Breast epithelium (tissue), 4 donors: ENCODE measurements at regions not wholly inside any gene's neighbourhood (a gene's known extent, or its start where the extent isn't known, plus 50 kb on each side); places are given as distances from the start of the nearest gene placed in this dataset.

Source experiments
- DNase-seq, 2 donors: peaks; one replicate each; pipeline ENCODE4 v3.0.0-alpha.2; 2019; ENCODE audit warnings: low spot score in 2 of 2
- H3K27ac ChIP-seq, 2 donors: fragments of 200-600 bp; sonication (generic) in 1 of 2; one replicate each; pipeline ENCODE4 v1.5.1; 2016 to 2019; ENCODE audit warnings: mild to moderate bottlenecking in 1 of 2
- H3K27me3 ChIP-seq, 2 donors: fragments of 200-600 bp; sonication (generic) in 1 of 2; one replicate each; pipeline versions ENCODE4 v1.5.1 to v1.6.0; 2017 to 2019; ENCODE audit warnings: control low read depth in 1 of 2, mild to moderate bottlenecking in 1 of 2
- H3K36me3 ChIP-seq: fragments of 200-600 bp; one replicate; pipeline ENCODE4 v1.5.1; 2019
- H3K4me1 ChIP-seq, 2 donors: fragments of 200-600 bp; sonication (generic); one replicate each; pipeline ENCODE4 v1.5.1; 2016 to 2019; ENCODE audit warnings: control low read depth in 1 of 2
- H3K4me3 ChIP-seq, 3 donors: fragments of 200-600 bp; sonication (generic); 1 replicate in 2 of 3; 2 replicates in 1 of 3; pipeline ENCODE4 v1.5.1; 2016 to 2019; ENCODE audit warnings: mild to moderate bottlenecking in 3 of 3, moderate library complexity in 2 of 3
- H3K9me3 ChIP-seq, 2 donors: fragments of 200-600 bp; sonication (generic) in 1 of 2; one replicate each; pipeline ENCODE4 v1.5.1; 2016 to 2019; ENCODE audit warnings: control low read depth in 1 of 2
- POLR2A ChIP-seq: fragments of 450-650 bp; IDR thresholded peaks from one replicate; pipeline ENCODE4 v1.6.1; 2016; ENCODE audit warnings: antibody characterized with exemption, mild to moderate bottlenecking, moderate library complexity
- POLR2AphosphoS5 ChIP-seq, 3 donors: sonication (generic); formaldehyde crosslinking; IDR thresholded peaks; one replicate each; pipeline ENCODE4 v1.6.1; 2017; ENCODE audit warnings: antibody characterized with exemption in 3 of 3
- intact Hi-C: fragments of 100-400 bp; cut with DNase I; formaldehyde crosslinking; loops from one replicate; pipeline ENCODE4 v1.15.1; 2023; ENCODE audit warnings: low total_unique reads
- TF ChIP-seq, protein P1 (sequence below), 3 donors: fragments of 450-650 bp; IDR thresholded peaks; one replicate each; pipeline ENCODE4 v1.5.1; 2016 to 2017; ENCODE audit warnings: antibody characterized with exemption in 3 of 3, mild to moderate bottlenecking in 3 of 3, moderate library complexity in 3 of 3

DNA sequence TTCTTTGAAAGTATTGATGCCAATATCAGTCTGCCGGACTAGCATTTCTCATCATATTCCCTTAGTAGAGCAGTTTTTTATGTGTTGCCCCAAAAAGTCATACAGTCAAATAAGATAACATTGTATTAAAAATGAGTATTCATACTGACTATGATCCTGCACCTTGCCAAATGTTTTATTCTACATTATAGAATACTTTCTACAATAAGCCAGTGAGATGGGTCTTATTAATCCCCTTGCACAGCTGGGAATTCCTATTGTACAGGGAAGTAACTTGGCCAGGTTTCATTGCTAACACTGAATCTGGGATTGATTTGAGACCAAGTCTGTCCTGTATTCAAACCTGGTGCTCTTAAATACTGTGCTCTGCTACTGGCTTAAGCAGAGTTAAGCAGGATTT is 114.0 kb downstream of the KCTD12 start:
- H3K4me3 ChIP-seq, result no peak overlapping the region
- no peak for DNase-seq
- no peak overlapping the region for H3K27ac ChIP-seq
- H3K36me3 ChIP-seq, result no peaks in the 10 kb centered on the region
- intact Hi-C loops, result no loop called here
- no peaks in the 10 kb centered on the region for H3K9me3 ChIP-seq
- no peaks in the 10 kb centered on the region for H3K4me1 ChIP-seq
- TF ChIP-seq POLR2A (no peak), POLR2AphosphoS5 (IDR thresholded peaks at IDR 0.05) (no peak)
- TF ChIP-seq, protein P1, sequence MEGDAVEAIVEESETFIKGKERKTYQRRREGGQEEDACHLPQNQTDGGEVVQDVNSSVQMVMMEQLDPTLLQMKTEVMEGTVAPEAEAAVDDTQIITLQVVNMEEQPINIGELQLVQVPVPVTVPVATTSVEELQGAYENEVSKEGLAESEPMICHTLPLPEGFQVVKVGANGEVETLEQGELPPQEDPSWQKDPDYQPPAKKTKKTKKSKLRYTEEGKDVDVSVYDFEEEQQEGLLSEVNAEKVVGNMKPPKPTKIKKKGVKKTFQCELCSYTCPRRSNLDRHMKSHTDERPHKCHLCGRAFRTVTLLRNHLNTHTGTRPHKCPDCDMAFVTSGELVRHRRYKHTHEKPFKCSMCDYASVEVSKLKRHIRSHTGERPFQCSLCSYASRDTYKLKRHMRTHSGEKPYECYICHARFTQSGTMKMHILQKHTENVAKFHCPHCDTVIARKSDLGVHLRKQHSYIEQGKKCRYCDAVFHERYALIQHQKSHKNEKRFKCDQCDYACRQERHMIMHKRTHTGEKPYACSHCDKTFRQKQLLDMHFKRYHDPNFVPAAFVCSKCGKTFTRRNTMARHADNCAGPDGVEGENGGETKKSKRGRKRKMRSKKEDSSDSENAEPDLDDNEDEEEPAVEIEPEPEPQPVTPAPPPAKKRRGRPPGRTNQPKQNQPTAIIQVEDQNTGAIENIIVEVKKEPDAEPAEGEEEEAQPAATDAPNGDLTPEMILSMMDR (IDR thresholded peaks at IDR 0.05), result no peak
- no peaks in the 10 kb centered on the region for H3K27me3 ChIP-seq

DNA sequence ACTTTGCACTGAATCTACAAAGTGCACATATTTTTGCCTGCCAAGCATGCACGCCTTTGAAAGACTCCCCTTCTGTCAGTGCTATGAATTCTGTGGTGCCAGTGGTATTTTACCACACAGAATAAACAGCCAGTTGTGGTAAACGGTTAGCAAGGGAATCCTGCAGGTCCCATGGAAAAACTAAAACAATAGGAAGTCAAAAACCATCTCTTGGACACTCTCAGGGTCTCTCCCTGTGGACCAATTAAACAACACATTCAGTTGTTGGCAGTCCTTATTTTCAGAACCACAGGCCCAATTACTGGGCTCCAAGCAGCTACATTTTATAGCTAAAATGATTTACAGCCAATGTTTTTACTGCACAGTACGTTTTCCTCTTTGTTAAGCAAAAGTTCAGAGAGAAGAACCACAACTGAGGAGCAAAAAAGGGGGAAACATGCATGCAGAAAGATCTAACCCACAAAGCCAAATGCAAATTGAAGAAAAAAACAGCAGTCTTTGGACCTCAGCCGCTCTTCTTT is 116.9 kb downstream of the KCTD12 start:
- DNase-seq, result no peak
- H3K36me3 ChIP-seq, result no peaks in the 10 kb centered on the region
- H3K27ac ChIP-seq, result no peak overlapping the region
- no peaks in the 10 kb centered on the region for H3K9me3 ChIP-seq
- no peaks in the 10 kb centered on the region for H3K27me3 ChIP-seq
- no peaks in the 10 kb centered on the region for H3K4me1 ChIP-seq
- no peak overlapping the region for H3K4me3 ChIP-seq
- TF ChIP-seq POLR2A (no peak), POLR2AphosphoS5 (IDR thresholded peaks at IDR 0.05) (no peak)
- TF ChIP-seq, protein P1 (IDR thresholded peaks at IDR 0.05), result no peak
- intact Hi-C loops, result no loop called here

DNA sequence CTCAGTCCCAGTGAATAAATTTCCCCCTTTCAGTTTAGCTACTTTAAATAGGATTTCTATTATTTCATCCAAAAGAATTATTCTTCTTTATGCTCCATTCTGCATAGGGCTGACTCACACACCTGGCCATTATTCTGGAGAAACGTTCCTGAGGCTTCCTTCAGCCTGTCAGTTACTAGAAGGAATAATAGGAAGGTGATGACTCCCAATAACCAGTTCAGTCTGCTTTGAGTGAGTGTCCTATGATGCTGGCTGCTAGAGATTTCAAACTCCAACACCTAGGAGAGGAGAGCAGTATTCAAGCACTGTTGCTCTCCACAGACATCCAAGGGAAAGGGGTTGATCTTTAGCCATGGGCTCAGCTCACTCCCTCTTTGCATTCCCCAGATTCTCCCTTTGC is 117.8 kb downstream of the KCTD12 start:
- H3K36me3 ChIP-seq, result no peaks in the 10 kb centered on the region
- TF ChIP-seq POLR2A (no peak), POLR2AphosphoS5 (IDR thresholded peaks at IDR 0.05) (no peak)
- TF ChIP-seq, protein P1 (IDR thresholded peaks at IDR 0.05), result no peak
- no peaks in the 10 kb centered on the region for H3K27me3 ChIP-seq
- intact Hi-C loops, result no loop called here
- no peak overlapping the region for H3K4me3 ChIP-seq
- no peak overlapping the region for H3K27ac ChIP-seq
- no peak for DNase-seq
- H3K9me3 ChIP-seq, result no peaks in the 10 kb centered on the region
- H3K4me1 ChIP-seq, result no peaks in the 10 kb centered on the region

DNA sequence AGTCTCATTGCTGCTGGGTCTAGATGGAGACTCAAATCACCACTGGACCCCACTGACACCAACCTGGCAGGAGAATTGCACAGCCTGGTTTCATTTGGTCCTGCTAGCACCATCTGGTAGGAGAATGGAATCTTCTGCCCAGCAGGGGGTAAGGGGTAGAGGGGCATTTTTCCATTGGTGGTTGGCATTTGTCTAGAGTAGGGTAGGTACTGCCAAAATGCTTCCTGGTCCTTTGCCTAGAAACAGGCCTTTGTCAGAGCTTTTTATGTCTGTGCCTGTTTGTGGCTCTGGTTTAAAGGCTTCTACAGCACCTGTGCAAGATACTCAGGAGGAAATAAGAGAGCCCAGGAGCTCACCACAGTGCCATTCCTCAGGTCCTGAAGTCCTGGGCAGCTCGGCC is 121.3 kb downstream of the KCTD12 start:
- no peak for DNase-seq
- TF ChIP-seq POLR2AphosphoS5 (IDR thresholded peaks at IDR 0.05), result no peak
- TF ChIP-seq, protein P1 (IDR thresholded peaks at IDR 0.05), result no peak
- TF ChIP-seq POLR2A, result no peak
- no peak overlapping the region for H3K4me3 ChIP-seq
- intact Hi-C loops, result no loop called here
- no peaks in the 10 kb centered on the region for H3K9me3 ChIP-seq
- H3K27me3 ChIP-seq, result no peaks in the 10 kb centered on the region
- no peaks in the 10 kb centered on the region for H3K36me3 ChIP-seq
- no peaks in the 10 kb centered on the region for H3K4me1 ChIP-seq
- H3K27ac ChIP-seq, result peak overlapping the region in 1 of 2 donors; percentile 72

DNA sequence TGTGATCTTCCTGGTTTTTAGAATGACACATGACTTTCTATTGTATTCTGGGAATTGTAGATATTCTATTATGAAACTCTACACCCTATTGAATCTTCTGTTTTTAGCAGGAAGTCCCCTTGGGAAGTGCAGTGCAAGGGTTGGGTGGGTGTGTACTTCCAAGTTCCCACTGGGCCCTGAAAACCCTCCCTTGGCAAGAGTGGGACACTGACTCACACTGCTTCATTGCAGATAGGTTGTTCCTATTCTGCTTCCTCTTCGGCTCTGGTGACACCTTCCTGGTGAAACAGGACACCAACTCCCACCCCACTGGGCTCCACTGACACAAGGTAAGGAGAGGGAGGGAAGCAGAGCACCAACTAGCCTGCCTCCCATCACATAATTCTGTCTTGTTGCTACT is 121.8 kb downstream of the KCTD12 start:
- H3K4me3 ChIP-seq, result no peak overlapping the region
- peak in 2 of 3 donors; percentile 19 to 32 for TF ChIP-seq POLR2AphosphoS5 (IDR thresholded peaks at IDR 0.05)
- TF ChIP-seq POLR2A, result no peak
- no peak for DNase-seq

DNA sequence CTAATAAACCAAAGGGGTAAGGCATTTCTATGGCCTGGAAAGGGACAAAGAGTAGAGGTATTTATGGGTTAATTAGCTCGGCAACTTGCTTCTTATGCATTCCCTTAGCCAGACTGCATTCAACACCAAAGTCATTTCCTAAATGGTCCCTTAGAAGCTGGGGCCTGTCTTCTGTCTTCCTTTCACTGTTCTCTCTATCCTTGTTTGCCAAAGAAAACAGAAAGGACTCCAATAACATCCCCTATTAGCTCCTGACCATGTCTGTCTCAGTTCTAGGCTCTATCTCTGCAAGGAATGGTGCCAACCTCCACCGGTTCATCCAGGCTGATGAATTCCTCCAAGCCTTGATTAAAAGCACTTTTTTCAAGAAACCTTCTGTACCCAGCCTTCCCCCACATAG is 123.5 kb downstream of the KCTD12 start:
- Histone ChIP-seq H3K4me3 (no peak overlapping the region), H3K36me3 (no peaks in the 10 kb centered on the region), H3K9me3 (no peaks in the 10 kb centered on the region), H3K27me3 (no peaks in the 10 kb centered on the region), H3K4me1 (no peaks in the 10 kb centered on the region), H3K27ac (peak overlapping the region in 1 of 2 donors; percentile 12)
- TF ChIP-seq POLR2AphosphoS5 (IDR thresholded peaks at IDR 0.05) (no peak), POLR2A (no peak)
- TF ChIP-seq, protein P1 (IDR thresholded peaks at IDR 0.05), result no peak
- DNase-seq, result no peak
- intact Hi-C loops, result no loop called here

More for the DNA sequence above, 121.8 kb downstream of the KCTD12 start:
- no peaks in the 10 kb centered on the region for H3K4me1 ChIP-seq
- no peaks in the 10 kb centered on the region for H3K36me3 ChIP-seq
- H3K27me3 ChIP-seq, result no peaks in the 10 kb centered on the region
- intact Hi-C loops, result no loop called here
- H3K27ac ChIP-seq, result peak overlapping the region in 1 of 2 donors; percentile 72
- H3K9me3 ChIP-seq, result no peaks in the 10 kb centered on the region
